Stimulated activated CD4-positive, alpha-beta T cell treated with anti-CD3 and anti-CD28 coated beads, TNF-alpha, amount 100 ng/mL, for 4 hours (primary cell): ENCODE measurements at regions not wholly inside any gene's neighbourhood (a gene's known extent, or its start where the extent isn't known, plus 50 kb on each side); places are given as distances from the start of the nearest gene placed in this dataset.

Experiments
- DNase-seq, 3 experiments: peaks; one replicate each; pipeline ENCODE4 v3.0.0-alpha.2; 2020; ENCODE audit warnings: low read depth in 3 of 3

- no peak for DNase-seq
Observed at GRCh38 chr3:81974751-81975150, 213.3 kb upstream of the GBE1 start.

DNA sequence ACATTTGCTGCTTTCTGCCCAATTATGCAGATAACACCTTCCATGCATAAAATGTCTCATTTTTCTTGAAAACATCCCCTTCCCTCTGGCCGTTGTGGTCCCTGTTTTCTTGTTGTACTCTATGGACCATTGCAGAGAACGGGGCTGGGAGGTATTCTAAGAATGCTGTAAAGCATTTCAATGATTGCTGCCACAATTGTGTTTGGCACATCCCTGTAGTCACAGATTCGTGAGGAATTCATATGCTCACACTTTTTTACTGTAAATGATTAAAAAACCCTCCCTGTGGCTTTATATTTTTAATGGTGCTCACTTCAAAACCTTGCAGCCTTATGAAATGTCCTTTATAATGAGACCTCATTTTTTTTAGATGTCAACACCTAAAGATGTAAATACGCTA, 207.2 kb upstream of the GBE1 start:
- DNase-seq: no peak

DNA sequence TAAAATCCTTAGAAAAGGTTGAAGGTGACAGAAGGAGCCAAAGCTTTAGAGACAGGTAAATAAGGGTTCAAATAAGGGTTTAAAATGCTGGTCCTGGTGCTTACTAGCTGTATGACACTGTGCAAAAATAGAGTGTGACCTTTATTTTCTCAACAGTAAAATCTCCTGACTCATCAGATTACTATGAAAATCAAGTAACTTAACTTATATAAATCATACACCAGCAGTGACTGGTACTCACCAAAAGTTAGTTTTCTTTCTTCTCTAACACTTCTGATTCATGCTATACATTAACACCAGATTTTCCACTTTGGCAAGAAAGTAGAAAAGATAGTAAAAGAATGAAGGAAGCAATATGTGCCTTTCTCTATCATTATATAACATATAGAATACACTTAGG, 205.9 kb upstream of the GBE1 start:
- DNase-seq: no peak

DNA sequence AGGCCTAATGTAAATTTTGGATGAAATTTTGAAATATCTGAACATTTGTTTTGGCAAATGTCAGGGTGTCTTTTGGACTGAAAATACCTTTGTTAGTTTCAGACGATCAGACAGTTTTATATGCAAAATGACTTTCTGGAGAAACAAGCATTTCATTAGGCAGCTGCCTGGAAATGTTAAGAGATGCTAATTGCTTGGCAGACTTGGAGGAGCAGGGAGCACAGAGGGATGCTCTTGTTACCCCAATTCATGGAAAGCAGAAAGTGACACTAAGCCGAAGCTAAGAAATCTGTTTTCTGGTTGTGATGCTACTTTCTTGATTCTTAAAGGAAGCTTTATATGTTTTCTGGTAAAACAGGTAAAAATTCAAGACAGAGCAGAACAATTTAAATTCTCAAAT, 204.3 kb upstream of the GBE1 start:
- DNase-seq: no peak

DNA sequence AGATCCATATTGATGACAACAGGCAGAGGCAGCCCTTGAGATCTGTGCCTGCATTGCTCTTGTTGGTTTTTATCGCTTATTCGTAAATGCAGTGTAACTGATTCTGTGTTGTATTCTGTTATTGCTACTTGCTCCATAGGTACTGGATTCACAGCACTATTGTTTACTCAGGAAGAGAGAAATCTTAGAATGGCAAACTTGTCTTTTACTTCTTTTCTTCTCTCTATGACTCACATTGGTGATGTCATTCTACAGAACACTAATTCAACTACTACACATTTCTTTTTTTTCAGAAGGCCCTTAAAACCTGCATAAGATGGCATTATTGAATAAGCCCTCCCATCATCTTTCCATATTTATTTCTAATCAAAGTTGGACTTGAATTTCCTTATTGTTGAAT, 201.0 kb upstream of the GBE1 start:
- DNase-seq: no peak

DNA sequence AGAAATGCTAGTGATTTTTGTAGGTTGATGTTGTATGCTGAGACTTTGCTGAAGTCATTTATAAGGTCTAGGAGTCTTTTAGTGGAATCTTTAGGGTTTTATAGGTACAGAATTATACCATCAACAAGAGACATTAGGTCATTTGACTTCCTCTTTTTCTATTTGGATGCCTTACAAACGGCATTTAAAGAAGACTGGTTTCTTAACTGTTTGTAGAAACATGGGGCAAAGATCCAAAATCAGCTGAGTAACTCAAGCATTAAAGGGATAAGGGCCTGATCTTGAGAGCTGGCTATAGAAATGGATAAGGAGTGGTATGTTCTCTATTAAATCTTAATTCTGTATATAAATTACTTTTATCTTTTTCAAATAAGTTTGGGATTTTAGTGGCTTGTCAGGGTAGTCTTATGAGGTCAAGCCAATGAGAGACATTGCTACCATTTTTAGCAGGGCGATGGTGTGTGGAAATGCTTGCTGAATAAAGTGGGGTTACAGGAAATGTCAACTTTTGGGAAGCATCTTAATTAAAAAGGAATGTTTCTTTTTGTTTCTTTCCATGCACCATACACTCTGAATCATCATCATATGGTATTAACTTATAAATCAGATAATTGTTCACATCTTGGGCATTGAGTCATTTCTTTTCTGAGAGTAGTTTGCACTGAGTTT, 197.7 kb upstream of the GBE1 start:
- no peak for DNase-seq

DNA sequence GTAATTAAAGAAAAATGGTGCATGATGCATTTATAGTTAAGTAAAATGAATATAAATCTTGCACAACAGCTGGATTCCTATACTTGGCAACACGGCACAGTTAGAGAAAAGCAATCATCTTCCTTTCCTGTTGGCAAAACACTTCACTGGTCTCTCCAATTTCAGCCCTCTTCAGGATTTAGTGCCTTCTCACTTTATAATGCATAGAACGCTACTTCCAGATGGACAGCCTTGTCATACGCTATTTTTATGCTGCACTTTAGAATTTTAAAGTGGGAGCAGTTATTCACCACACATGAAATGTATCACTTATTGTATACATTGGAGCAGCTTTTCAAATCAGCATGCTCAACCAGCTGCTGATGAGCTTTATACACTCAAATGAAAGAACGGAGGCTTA, 194.4 kb upstream of the GBE1 start:
- DNase-seq: no peak

- no peak for DNase-seq
Observed at GRCh38 chr3:81953111-81953510, 191.7 kb upstream of the GBE1 start.

DNA sequence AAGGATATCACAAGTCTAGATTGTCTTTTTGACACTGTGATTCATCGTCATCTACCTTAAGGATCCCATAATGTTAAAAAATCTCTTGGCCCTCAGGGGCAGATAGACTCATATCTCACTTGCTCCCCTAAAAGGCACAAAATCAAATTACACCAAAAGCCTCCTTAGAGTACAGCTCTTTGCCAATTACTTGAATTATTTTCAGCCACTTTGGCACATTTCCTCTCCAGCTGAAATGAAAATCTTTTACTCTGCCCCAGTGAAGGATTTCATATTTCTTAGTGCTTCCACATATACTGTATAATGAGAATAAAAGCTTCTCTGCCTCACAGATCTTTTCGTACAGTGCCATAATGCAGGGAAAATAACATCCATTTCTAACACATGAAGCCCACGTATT, 190.7 kb upstream of the GBE1 start:
- no peak for DNase-seq

- no peak for DNase-seq
Observed at GRCh38 chr3:81951636-81952035, 190.2 kb upstream of the GBE1 start.

- DNase-seq: no peak
Observed at GRCh38 chr3:81951106-81951505, 189.7 kb upstream of the GBE1 start.

DNA sequence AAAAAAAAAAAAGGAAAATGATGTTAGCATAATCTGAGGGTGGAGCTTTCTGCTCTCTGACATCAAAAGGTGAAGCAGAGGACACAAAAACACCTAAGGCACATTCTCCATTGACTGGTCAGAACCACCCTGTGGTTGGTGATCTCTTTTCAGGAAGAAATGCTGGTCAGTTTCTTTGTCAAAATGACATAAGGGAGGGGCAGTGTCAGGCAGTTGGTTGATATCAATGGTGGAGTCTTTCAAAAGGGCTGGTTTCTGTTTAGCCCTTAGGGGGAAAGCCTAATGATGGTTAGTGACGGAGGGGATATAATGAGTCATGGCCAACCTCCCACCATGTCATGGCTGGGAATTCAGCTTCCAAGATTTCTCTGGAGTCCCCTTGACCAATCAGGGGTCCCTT, 185.9 kb upstream of the GBE1 start:
- no peak for DNase-seq

DNA sequence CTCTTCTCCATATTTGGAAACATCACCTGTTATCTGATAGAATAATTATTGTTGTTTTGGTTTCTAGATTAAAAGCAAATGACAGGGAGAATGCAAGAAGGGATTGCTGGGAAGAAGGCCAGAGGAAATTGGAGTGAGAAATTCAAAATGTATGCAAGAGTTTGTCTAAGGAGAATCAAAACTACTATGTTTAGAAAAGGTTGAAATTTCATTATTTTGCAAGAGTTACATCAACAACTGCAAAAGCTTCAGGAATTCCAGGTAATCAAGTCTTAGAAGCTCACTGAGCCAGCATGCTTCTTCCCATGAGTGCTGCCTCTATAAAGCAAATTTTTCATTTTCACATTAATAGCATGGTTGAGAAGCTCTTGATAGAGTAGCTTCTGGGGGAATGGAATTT, 177.2 kb upstream of the GBE1 start:
- DNase-seq: no peak

GRCh38 chr3:81936817-81937216, 175.4 kb upstream of the GBE1 start:
- DNase-seq: no peak

- no peak for DNase-seq
Observed at GRCh38 chr3:81932681-81933080, 171.2 kb upstream of the GBE1 start.

DNA sequence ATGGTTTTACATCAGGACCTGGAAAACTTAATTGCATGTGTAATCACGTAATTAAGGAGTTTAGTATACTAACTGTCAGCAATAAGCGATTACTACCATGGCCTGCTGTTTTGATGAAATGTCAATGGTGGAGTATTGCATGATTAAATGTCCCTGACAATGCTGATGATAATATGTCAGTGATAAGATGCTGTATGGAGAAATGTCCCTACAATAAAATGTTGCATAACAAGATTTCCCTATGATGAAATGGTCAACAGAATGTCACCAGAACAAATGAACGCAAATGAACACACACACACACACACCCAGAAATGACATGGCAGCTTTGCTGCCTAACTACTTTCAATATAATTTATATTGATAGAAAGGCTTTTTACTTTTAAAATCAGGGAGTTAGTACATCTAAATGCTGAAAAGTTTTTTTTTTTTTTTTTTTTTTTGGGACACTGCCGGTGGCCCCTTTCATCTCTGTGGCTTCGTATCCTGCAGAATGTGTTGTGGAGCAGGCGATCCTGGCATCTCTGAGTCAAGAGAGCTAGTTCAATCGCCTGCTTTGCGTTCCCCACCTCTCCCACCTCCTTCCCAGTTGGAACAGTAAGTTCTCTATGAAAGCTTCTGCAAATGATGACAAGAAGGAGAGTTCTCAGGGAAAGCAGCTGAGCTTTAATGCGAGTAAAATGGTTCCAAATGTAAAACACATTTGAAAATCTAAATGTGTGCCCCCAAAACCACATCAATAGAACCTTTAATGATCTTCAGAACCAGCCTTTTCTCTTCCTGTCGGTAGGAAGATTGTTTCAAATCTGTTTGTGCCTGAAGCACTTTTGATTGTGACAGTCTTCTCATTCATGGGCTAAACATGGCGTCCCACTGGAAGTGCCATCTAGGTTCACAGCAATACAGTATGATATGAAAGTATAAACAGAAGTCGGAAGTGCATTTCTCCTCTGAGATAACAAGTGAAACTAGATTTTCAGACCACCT, 170.1 kb upstream of the GBE1 start:
- no peak for DNase-seq

DNA sequence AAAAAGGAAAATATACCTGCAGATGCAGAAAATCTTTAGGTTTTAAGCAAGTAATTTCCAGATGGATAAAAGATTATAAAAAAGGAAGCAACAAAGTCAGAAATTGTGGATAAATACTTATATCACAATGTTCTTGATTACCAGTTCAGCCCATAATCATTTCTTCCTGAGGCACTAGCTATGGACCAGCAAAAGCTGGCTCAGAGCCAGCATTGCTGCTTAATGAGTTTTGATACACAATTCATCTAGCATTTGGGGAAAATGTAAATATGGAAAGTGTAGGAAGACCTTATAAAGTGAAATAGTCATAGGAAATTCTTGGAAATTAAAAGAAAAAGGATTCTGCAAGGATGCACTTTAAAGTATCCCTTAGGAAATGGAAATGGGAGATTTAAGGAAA, 168.3 kb upstream of the GBE1 start:
- DNase-seq: no peak

GRCh38 chr3:81927811-81928210, 166.4 kb upstream of the GBE1 start:
- DNase-seq: no peak

GRCh38 chr3:81925385-81925784, 163.9 kb upstream of the GBE1 start:
- no peak for DNase-seq

DNA sequence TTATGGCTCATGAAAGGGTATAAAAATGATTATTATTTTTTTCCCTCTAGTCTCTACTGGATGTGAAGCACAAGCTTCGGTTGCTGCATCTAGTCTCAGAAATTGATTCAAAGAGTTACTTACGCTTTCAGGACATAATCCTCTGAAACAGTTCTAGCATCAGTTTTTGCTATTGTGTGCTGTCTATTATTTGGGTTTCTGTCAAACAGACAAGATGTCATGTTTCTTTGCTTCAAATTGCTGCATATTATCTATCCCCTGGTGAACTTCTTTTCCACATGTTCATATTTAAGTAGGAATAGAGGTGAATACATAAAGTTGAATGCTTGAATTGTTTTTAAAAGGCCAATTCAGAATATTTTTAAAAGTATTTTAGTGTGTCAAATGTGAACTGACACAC, 161.6 kb upstream of the GBE1 start:
- no peak for DNase-seq

GRCh38 chr3:81922404-81922803, 161.0 kb upstream of the GBE1 start:
- no peak for DNase-seq

DNA sequence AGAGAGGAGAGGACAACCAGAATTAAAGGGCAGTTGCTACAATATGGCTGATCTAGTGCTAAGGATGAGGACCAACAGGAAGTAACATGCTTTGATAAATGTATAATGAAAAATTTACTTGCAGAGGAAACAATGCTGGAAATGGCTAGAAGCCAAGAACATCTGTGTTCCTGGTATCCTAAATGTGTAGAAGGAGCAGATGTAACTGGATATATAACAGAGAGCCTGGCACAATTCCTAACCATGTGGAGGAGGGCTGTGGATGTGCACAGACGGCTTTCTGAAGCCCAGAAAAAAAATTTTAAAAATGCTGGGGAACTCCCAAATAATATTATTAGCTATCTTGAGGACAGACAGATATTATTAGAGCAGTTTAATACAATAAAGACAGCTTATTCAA, 159.4 kb upstream of the GBE1 start:
- no peak for DNase-seq

- DNase-seq: no peak
Observed at GRCh38 chr3:81916890-81917289, 155.4 kb upstream of the GBE1 start.
